NCI-H2196 (cell line): ENCODE measurements at regions not wholly inside any gene's neighbourhood (a gene's known extent, or its start where the extent isn't known, plus 50 kb on each side); places are given as distances from the start of the nearest gene placed in this dataset.
A peak's percentile ranks its signal among the peaks of the same experiment; 100 is the strongest.
"Not testable (repeated sequence)": the region's sequence is repeated elsewhere in the genome, so short reads cannot be mapped to it uniquely, and the experiment has no call there.

Experiments used
- DNase-seq: peaks from one replicate; lab custom pipeline; 2025; ENCODE audit not compliant: unreplicated experiment; lab: John Stamatoyannopoulos, UW

DNA sequence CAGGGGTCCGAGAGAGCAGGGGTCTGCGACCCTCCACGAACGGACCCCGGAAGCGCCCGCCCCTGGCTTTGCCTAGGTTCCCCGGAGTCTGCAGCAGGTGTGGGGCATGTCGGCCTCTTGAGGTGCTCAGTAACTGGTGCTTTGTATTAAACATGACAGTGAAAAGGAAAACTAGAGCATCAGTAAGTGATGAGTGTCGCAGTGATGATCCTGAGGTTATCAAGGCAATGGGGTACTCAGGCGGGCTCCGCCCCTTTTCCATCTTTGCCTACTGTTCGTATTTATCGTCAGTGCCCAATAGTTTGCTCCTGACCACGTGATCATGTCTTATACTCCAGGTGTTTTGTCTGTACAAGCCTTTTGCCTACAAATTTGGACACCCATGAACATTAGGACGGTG, 262.4 kb downstream of the ZNF37A start:
- not testable (repeated sequence) for DNase-seq

DNA sequence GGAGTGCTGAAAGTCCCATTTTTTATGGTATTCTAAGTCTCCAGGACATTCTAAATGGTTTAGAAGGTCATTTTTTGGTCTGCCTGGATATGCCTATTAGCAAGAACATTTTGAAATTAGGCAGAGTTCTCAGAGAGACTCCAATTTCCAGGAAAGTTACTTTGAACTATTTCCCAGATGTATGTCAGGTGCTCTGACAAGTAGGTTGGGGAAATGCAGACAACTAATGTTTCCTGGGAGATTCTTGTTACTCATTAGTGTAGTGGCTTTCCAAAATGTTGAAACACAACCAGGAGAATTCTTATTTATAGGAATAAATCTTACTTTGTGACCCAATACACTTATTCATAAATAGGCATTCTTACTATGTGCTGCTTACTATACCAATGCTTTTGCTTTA, 268.4 kb downstream of the ZNF37A start:
- DNase-seq: not testable (repeated sequence)

DNA sequence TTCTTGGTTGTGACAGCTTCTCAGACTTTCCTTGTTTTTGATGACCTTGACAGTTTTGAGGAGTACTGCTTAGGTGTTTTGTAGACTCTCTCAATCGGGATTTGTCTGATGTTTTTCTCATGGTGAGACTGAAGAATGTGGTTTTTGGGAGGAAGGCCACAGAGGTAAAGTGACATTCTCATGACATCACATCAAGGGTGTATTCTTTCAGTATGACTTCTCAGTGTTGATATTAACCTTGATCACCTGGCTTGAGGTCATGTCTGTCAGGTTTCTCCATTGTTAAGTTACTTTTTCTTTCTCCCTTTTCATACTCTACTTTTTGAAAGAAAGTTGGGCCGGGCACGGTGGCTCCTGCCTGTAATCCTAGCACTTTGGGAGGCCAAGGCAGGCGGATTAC, 269.9 kb downstream of the ZNF37A start:
- DNase-seq: not testable (repeated sequence)

DNA sequence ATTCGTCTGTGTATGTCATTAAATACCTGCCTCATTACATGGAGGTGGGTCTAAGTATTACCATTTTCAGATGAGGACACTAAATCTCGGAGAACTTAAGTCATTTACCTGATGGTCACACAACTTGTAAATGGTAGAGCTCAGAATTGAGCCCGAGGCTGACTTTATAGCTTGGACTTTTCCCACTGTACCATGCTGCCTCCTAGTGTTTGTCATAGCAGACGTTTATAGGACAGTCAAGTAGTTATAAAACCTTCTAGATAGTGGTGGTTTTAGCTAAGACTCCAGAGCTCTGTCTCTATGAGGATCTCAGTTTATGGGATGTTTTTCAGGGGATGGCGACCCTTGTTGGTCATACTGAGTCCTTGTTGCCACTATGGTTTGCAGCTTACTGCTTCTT, 271.8 kb downstream of the ZNF37A start:
- DNase-seq: not testable (repeated sequence)

DNA sequence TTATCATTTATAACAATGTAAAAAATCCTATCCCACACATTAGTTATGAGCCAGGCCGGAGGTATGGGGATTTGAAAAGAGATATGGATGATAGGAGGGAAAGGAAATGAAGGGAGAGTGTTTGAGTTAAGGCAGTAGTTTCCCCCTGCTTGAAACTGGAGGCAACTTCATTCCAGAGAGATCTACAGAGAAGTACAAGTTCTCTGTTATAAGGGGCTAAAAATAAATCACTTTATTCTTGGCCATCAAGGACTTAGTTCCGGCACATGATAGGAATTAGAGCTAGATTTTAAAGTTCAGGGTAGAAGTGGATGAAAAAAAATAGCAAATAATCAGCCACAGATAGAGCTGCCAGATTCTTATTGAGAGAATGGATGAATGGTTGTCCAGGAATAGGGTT, 289.7 kb downstream of the ZNF37A start:
- DNase-seq: not testable (repeated sequence)

DNA sequence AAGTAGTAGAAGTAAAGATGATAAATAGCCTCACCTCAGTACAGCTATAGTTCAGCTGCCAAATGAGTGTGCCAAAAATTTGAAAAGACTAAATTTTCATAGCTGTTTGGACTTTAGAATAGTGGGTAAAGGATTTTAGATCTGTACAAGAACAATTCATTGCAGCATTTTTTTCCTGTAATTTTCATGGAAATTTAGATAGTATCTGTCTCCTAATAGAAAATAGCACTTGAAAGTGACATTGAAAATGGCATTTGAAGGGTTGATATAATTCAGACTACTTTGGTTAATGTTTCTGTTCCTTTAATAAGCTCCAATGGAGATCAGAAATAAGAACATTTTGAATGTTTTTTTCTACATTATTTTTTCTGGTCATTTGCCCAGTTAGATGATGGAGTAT, 292.7 kb downstream of the ZNF37A start:
- not testable (repeated sequence) for DNase-seq

DNA sequence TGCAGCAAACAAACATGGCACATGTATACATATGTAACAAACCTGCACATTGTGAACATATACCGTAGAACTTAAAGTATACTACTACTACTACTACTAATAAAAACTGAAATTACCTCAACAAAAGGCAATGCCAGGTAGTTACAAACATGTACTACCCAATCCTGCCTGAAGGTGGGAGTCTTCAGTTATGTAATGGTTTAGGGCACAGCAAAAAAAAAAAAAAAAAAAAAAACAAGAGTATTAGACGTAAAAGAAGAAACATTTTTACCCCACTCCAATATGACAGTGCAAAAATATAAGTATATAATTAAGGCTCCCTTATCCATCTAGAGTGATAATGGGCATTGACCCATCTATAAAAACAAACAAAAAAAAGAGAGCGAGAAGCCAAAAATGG, 296.6 kb downstream of the ZNF37A start:
- DNase-seq: not testable (repeated sequence)

DNA sequence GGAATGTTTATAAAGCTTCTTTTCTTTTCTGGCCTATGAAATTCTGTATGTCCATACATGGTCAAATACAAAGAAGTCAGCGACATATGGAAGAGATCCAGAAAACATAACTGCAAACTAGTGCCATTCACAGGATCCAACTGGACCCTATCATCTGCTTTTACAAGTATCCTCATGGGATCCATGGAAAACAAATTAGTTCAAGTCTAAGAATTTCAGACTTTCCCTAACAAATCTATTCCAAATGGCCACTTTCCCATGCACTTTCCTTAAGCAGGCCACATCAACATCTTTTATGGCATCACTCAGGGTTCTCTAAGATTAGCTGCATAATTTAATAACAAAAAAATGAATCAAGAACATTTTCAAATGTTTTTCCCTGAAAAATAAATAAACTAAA, 301.3 kb downstream of the ZNF37A start:
- not testable (repeated sequence) for DNase-seq

DNA sequence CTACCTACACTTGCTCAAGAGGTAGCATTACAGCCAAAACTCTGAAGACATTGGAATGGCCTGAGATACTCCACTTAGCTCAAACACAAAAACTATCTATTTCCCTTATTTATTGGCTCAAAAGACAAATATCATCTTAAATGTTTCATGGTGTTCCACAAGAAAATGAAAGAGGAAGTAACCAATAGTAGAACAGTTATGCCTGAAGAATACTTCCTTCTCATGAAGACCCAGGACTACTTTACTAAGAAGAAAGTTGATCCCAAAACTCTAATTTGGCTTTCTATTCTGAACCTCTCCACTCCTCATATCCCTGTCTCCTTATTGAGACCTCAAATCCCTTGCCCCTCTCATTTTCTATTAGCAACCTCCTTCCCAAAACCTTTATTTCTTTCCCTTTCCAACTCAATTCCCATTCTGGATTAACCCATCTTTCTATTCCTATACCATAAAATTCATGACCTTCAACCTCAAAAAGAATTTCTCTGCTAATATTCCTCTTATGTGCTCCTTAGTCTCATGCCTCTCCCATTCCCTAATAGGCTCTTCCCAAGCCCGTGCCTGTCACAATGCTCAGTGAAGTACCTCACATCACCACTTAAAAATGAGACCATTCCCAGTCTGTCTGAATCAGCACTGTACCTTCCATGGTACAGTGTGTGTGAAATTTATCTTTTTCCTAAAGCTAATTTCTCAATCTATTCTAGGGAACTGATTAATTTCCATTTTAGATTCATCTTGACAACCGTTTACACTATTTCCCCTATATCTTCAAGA, 302.2 kb downstream of the ZNF37A start:
- not testable (repeated sequence) for DNase-seq

DNA sequence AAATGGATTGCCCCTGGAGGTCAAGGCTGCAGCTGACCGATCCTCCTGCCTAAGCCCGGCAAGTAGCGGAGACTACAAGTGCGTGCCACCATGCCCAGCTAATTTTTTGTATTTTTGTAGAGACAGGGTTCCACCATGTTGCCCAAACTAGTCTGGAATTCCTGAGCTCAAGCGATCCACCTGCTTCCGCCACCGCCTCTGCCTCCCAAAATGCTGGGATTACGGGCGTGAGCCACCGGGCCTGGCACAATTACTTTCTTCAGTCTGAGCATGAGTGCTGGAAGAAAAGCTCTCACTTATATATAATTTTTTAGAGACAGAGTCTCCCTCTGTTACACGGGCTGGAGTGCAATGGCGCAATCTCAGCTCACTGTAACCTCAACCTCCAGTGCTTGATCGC, 307.4 kb downstream of the ZNF37A start:
- not testable (repeated sequence) for DNase-seq

DNA sequence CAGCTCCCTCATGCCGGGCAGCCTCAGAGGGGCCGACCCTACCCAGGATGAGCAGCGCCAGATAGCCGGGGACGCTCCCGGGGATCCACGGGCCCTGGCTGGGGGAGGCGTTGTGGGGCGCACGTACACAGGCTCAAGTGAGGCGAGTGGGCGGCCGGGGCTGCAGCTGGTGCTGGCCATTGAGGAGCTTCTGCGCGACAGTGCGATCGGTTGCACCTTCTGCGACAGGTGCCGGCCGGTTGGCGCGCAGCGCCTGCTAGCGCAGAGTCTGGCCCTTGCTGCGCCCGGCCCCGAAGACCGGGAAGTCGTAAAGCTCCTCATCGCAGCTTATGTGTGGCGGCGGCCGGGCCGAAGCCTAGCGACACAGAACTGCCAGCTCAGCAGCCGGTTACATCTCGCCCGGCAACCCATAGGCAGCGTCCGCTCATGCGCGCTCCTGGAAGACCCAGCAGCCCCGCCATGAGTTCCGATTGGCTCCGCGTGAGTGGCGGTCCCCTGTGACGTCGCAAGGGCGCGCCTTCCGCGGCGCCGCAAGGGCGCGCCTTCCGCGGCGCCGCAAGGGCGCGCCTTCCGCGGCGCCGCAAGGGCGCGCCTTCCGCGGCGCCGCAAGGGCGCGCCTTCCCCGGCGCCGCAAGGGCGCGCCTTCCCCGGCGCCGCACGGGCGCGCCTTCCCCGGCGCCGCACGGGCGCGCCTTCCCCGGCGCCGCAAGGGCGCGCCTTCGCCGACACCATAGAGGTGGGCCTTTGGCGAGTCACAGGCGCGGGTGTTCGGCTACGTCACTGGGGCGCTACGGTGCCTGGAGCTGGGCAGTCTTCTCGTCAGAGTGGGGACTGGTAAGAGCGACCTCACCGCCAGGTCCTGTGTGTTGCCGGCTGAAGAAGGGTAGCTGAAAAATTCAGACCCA, 308.6 kb downstream of the ZNF37A start:
- peak; percentile 74 for DNase-seq

DNA sequence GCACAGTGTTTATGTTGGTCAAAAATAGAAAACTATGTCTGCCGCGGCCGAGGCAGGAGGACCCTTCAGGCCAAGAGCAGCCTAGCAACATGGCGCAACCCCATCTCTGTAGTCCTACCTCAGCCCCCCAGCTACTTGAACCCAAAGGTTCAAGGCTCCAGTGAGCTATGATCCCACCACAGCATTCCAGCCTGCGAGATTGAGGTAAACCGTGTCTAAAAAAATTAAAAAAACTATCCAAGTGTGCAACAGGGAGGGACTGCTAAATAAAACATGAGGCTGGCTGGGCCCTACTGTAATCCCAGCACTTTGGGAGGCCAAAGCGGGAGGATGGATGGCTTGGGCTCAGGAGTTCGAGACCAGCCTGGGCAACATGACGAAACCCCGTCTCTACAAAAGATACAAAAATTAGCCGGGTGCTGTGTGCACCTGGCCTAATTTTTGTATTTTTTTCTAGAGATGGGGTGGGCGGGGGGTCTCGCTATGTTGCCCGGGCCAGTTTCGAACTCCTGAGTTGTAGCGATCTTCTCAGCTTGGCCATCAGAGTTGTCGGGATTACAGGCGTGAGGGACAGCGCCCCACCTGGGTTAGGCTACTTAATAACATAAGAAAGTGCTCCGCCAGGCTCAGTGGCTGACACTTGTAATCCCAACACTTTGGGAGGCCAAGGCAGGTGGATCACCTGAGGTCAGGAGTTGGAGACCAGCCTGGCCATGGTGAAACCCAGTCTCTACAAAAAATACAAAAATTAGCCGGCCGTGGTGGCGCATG, 309.4 kb downstream of the ZNF37A start:
- not testable (repeated sequence) for DNase-seq

DNA sequence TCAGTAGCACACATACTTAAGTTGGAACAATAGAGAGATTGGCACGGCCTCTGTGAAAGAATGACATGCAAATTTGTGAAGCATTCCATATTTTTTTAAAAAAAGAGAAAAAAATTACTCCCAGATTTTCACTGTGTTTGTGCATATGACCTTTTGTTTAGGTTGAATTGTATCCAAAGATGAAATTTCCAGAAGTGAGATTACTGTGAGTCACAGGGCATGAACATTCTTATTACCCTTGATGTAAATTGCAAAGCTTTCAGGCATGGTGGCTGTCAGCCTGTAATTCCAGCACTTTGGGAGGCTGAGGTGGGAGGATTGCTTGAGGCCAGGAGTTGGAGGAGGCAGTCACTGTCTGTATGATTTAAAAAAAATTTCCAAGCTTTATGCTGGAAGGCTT, 329.5 kb downstream of the ZNF37A start:
- DNase-seq: not testable (repeated sequence)

DNA sequence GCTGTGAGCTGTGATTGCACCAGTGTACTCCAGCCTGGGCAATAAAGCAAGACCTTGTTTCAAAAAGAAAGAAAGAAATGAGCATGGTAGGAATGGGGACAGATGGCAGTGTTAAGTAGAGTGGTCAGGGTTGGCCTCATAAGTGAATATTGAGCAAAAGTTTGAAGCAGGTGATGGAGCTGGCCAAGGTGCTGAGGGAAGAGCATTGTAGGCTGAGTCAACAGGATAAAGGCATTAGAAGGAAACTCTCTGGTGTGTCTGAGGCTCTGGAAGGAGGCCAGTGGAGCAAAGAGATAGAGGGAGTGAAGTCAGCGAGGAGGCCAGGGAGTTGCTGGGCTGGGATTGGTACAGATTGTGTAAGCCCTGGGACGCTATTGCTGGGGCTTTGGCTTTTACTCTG, 336.1 kb downstream of the ZNF37A start:
- DNase-seq: not testable (repeated sequence)

DNA sequence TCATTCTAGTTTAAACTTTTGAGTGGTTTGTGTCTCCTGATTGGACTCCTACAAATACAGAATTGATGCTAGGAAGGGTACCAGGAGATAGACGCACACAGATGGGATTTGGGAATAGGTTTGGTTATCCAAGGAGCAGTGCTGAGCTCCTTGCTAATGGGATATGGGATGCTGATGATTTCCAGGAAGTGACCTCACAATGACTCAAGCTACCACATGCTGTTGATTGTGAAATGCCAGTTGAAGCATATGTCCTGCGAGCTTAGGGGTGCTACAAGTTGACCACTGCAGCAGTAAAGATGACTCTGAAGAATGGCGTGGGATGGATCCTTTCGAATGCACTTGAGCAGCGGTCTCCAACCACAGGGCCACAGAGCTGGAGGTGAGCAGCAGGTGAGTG, 343.2 kb downstream of the ZNF37A start:
- DNase-seq: not testable (repeated sequence)

DNA sequence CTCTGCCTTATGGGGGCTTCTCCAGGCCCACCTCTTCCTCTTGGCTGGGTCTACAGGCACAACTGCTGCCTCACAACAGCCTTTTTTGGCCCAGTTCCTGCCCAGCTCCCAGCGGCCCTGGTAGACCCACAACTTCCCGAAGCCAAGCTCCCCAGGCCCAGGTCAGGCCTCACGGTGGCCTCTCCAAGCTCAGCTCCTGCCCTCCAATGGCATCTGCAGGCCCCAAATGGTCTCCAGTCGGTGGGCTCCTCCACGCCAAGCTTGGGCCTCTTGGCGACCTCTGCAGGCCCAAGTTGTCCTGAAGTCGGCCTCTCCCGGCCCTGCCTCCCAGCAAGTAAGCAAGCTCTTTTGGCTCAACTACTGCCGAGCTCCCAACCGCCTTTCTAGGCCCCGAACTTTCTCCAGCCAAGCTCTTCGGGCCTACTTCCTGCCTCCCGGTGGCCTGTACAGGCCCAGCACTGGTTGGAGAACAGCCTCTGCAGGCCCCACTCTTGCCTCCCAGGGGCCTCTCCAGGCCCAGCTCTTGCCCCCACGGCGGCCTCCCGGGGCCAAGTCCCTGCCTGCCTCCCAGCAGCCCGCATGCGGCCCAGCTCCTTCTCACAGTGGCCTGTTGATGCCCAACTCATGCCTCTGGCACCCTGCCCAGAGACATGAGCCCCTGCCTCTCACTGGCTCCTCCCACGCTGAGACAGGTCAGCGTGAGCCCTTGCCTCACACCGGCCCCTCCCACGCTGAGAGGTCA, 354.6 kb downstream of the ZNF37A start:
- DNase-seq: not testable (repeated sequence)

DNA sequence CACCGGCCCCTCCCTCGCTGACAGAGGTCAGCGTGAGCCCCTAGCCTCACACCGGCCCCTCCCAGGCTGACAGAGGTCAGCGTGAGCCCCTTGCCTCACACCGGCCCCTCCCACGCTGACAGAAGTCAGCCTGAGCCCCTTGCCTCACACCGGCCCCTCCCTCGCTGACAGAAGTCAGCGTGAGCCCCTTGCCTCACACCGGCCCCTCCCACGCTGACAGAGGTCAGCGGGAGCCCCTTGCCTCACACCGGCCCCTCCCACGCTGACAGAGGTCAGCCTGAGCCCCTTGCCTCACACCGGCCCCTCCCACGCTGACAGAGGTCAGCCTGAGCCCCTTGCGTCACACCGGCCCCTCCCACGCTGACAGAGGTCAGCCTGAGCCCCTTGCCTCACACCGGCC, 355.5 kb downstream of the ZNF37A start:
- DNase-seq: not testable (repeated sequence)

DNA sequence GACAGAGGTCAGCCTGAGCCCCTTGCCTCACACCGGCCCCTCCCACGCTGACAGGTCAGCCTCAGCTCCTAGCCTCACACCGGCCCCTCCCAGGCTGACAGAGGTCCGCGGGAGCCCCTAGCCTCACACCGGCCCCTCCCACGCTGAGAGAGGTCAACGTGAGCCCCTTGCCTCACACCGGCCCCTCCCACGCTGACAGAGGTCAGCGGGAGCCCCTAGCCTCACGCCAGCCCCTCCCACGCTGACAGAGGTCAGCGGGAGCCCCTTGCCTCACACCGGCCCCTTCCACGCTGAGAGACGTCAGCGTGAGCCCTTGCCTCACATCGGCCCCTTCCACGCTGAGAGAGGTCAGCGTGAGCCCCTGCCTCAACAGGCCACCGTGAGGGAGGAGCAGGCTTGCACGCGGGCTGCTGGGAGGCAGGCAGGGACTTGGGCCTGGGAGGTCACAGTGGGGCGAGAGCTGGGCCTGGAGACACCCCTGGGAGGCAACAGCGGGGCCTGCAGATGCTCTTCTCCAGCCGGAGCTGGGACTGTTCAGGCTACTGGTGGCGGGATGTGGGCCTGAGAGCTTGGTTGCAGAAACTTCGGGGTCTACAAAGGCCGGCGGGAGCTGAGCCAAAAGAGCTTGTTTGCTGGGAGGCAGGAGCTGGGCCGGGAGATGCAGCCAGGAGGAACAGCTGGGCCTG, 356.4 kb downstream of the ZNF37A start:
- not testable (repeated sequence) for DNase-seq

DNA sequence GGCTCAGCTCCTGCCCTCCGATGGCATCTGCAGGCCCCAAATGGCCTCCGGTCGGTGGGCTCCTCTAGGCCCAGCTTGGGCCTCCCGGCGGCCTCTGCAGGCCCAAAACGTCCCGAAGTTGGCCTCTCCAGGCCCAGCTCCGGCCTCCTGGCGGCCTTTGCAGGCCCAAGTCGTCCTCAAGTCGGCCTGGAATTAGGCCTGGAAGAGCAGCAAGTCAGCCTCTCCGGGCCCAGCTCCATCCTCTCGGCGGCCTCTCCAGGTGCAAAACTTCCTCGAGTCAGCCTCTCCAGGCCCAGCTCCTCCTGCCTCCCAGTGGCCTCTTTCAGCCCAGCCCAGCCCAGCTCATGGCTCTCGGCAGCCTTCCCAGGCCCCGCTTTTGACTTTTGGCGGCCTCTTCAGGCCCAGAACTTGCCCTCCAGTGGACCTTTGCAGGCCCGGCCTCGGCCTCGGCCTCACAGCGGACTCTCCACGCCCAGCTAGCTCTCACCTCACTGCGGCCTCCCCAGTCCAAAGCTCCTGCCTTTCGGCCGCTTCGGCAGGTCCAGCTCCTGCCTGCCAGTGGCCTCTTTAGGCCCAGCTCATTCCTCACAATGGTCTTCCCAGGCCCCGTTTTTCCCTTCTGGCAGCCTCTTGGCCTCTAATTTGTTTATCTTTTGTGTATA, 357.3 kb downstream of the ZNF37A start:
- not testable (repeated sequence) for DNase-seq
